ENCODE measurements at regions not wholly inside any gene's neighbourhood (a gene's known extent, or its start where the extent isn't known, plus 50 kb on each side); places are given as distances from the start of the nearest gene placed in this dataset.

- no peak for DNase-seq (ENCODE audit: low spot score)
- no peaks in the 10 kb centered on the region for H3K4me1 ChIP-seq (ENCODE audit: insufficient read depth, poor library complexity, severe bottlenecking)
Measured at GRCh38 chr5:36519881-36520280, 86.5 kb upstream of the SLC1A3 start.

GRCh38 chr5:36521219-36521618 is 85.2 kb upstream of the SLC1A3 start:
- Histone ChIP-seq H3K9me3 (ENCODE audit: severe bottlenecking) (no peaks in the 10 kb centered on the region), H3K27me3 (ENCODE audit: insufficient read depth, poor library complexity, severe bottlenecking) (no peaks in the 10 kb centered on the region), H3K36me3 (ENCODE audit: low read depth) (no peaks in the 10 kb centered on the region), H3K27ac (ENCODE audit: poor library complexity, severe bottlenecking) (no peak overlapping the region), H3K4me1 (ENCODE audit: insufficient read depth, poor library complexity, severe bottlenecking) (peaks cover 8% of the 10 kb centered on the region), H3K4me3 (ENCODE audit: severe bottlenecking) (no peak overlapping the region)
- TF ChIP-seq CTCF (IDR thresholded peaks at IDR 0.05; ENCODE audit: poor library complexity, severe bottlenecking), result no peak
- DNase-seq (ENCODE audit: low spot score) (no peak), ATAC-seq (ENCODE audit: low read depth) (no peak)

More at GRCh38 chr5:36519881-36520280, 86.5 kb upstream of the SLC1A3 start:
- ATAC-seq (ENCODE audit: low read depth), result no peak
- no peaks in the 10 kb centered on the region for H3K36me3 ChIP-seq (ENCODE audit: low read depth)
- no peaks in the 10 kb centered on the region for H3K27me3 ChIP-seq (ENCODE audit: insufficient read depth, poor library complexity, severe bottlenecking)
- no peaks in the 10 kb centered on the region for H3K9me3 ChIP-seq (ENCODE audit: severe bottlenecking)
- H3K4me3 ChIP-seq (ENCODE audit: severe bottlenecking), result no peak overlapping the region
- H3K27ac ChIP-seq (ENCODE audit: poor library complexity, severe bottlenecking), result no peak overlapping the region
- no peak for TF ChIP-seq CTCF (IDR thresholded peaks at IDR 0.05; ENCODE audit: poor library complexity, severe bottlenecking)

- Histone ChIP-seq H3K4me3 (ENCODE audit: severe bottlenecking) (no peak overlapping the region), H3K9me3 (ENCODE audit: severe bottlenecking) (no peaks in the 10 kb centered on the region), H3K27ac (ENCODE audit: poor library complexity, severe bottlenecking) (no peak overlapping the region), H3K4me1 (ENCODE audit: insufficient read depth, poor library complexity, severe bottlenecking) (peaks cover 16% of the 10 kb centered on the region), H3K27me3 (ENCODE audit: insufficient read depth, poor library complexity, severe bottlenecking) (no peaks in the 10 kb centered on the region), H3K36me3 (ENCODE audit: low read depth) (no peaks in the 10 kb centered on the region)
- DNase-seq (ENCODE audit: low spot score), result no peak
- no peak for TF ChIP-seq CTCF (IDR thresholded peaks at IDR 0.05; ENCODE audit: poor library complexity, severe bottlenecking)
- ATAC-seq (ENCODE audit: low read depth), result no peak
Measured at GRCh38 chr5:36521838-36522745, 84.3 kb upstream of the SLC1A3 start.

GRCh38 chr5:36522746-36523065 is 83.7 kb upstream of the SLC1A3 start:
- DNase-seq (ENCODE audit: low spot score), result no peak
- Histone ChIP-seq H3K4me1 (ENCODE audit: insufficient read depth, poor library complexity, severe bottlenecking) (peaks cover 16% of the 10 kb centered on the region), H3K27me3 (ENCODE audit: insufficient read depth, poor library complexity, severe bottlenecking) (no peaks in the 10 kb centered on the region), H3K9me3 (ENCODE audit: severe bottlenecking) (no peaks in the 10 kb centered on the region), H3K4me3 (ENCODE audit: severe bottlenecking) (no peak overlapping the region), H3K36me3 (ENCODE audit: low read depth) (no peaks in the 10 kb centered on the region), H3K27ac (ENCODE audit: poor library complexity, severe bottlenecking) (no peak overlapping the region)
- no peak for ATAC-seq (ENCODE audit: low read depth)
- TF ChIP-seq CTCF (IDR thresholded peaks at IDR 0.05; ENCODE audit: poor library complexity, severe bottlenecking), result no peak

- DNase-seq (ENCODE audit: low spot score), result no peak
- Histone ChIP-seq H3K36me3 (ENCODE audit: low read depth) (no peaks in the 10 kb centered on the region), H3K4me1 (ENCODE audit: insufficient read depth, poor library complexity, severe bottlenecking) (peaks cover 16% of the 10 kb centered on the region), H3K9me3 (ENCODE audit: severe bottlenecking) (no peaks in the 10 kb centered on the region), H3K4me3 (ENCODE audit: severe bottlenecking) (no peak overlapping the region), H3K27me3 (ENCODE audit: insufficient read depth, poor library complexity, severe bottlenecking) (no peaks in the 10 kb centered on the region), H3K27ac (ENCODE audit: poor library complexity, severe bottlenecking) (no peak overlapping the region)
- no peak for ATAC-seq (ENCODE audit: low read depth)
- TF ChIP-seq CTCF (IDR thresholded peaks at IDR 0.05; ENCODE audit: poor library complexity, severe bottlenecking), result no peak
Measured at GRCh38 chr5:36523450-36523849, 83.0 kb upstream of the SLC1A3 start.
